ENCODE measurements at regions not wholly inside any gene's neighbourhood (a gene's known extent, or its start where the extent isn't known, plus 50 kb on each side); places are given as distances from the start of the nearest gene placed in this dataset.

DNA sequence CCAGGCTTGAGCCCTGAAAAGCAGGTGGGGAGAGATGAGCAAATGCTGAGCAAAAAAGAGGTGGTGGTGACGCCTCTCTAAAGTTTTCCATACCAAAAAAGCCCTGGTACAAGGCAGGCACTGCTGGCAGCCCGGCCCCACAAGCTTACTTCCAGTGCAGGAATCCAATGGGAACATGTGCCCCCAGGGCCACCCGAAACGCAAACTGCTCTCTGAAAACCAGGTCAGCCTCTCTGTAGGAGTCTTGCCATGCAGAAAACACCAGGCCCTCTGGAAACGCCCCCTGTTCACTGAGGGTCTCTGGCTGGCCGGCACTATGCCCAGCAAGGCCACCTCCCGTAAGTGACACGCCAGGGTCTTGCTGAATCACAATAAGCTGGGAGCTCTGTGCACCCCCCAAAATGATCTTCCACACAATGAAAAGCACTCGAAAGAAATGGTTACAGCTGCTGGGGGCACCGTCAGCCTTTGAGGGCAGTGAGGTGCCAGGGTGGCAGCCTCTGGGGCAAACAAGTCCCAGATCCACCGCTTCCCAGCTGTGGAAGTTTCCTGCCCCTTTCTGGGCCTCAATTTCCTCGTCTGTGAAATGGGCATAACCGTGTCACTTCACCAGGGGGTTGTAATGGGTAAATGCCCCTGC lies 170.5 kb downstream of the TOMM20 start (continued):
- no peak for TF ChIP-seq ZBTB49 (CRISPR knock-in tag; IDR thresholded peaks at IDR 0.05; ENCODE audit: borderline replicate concordance)
- TF ChIP-seq CBX1 (IDR thresholded peaks at IDR 0.05; ENCODE audit: low read depth): peak; percentile 45
- TF ChIP-seq ZNF263 (CRISPR knock-in tag; IDR thresholded peaks at IDR 0.05): no peak
- TF ChIP-seq, protein P1, sequence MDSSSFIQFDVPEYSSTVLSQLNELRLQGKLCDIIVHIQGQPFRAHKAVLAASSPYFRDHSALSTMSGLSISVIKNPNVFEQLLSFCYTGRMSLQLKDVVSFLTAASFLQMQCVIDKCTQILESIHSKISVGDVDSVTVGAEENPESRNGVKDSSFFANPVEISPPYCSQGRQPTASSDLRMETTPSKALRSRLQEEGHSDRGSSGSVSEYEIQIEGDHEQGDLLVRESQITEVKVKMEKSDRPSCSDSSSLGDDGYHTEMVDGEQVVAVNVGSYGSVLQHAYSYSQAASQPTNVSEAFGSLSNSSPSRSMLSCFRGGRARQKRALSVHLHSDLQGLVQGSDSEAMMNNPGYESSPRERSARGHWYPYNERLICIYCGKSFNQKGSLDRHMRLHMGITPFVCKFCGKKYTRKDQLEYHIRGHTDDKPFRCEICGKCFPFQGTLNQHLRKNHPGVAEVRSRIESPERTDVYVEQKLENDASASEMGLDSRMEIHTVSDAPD (CRISPR knock-in tag; IDR thresholded peaks at IDR 0.05): no peak; the same call in 1 of the 2 replicates
- peak; percentile 6; the same call in 1 of the 2 replicates for TF ChIP-seq TAF1 (CRISPR knock-in tag; IDR thresholded peaks at IDR 0.05)
- TF ChIP-seq, protein P2, sequence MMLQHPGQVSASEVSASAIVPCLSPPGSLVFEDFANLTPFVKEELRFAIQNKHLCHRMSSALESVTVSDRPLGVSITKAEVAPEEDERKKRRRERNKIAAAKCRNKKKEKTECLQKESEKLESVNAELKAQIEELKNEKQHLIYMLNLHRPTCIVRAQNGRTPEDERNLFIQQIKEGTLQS (CRISPR knock-in tag; IDR thresholded peaks at IDR 0.05): no peak
- TF ChIP-seq, protein P3, sequence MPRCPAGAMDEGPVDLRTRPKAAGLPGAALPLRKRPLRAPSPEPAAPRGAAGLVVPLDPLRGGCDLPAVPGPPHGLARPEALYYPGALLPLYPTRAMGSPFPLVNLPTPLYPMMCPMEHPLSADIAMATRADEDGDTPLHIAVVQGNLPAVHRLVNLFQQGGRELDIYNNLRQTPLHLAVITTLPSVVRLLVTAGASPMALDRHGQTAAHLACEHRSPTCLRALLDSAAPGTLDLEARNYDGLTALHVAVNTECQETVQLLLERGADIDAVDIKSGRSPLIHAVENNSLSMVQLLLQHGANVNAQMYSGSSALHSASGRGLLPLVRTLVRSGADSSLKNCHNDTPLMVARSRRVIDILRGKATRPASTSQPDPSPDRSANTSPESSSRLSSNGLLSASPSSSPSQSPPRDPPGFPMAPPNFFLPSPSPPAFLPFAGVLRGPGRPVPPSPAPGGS (CRISPR knock-in tag; IDR thresholded peaks at IDR 0.05): no peak
- TF ChIP-seq ATM (IDR thresholded peaks at IDR 0.05; ENCODE audit: borderline replicate concordance): no peak
- no peak for TF ChIP-seq RARG (CRISPR knock-in tag; IDR thresholded peaks at IDR 0.05; ENCODE audit: low read depth)
- no peak for TF ChIP-seq SMAD1 (CRISPR knock-in tag; IDR thresholded peaks at IDR 0.05; ENCODE audit: borderline replicate concordance, low read depth)
- TF ChIP-seq, protein P4, sequence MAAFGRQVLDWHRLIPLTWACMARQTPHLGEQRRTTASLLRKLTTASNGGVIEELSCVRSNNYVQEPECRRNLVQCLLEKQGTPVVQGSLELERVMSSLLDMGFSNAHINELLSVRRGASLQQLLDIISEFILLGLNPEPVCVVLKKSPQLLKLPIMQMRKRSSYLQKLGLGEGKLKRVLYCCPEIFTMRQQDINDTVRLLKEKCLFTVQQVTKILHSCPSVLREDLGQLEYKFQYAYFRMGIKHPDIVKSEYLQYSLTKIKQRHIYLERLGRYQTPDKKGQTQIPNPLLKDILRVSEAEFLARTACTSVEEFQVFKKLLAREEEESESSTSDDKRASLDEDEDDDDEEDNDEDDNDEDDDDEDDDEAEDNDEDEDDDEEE (CRISPR knock-in tag; IDR thresholded peaks at IDR 0.05): no peak
- no peak for TF ChIP-seq ZNF296 (CRISPR knock-in tag; conservative IDR thresholded peaks at IDR 0.05)
- TF ChIP-seq ZKSCAN1 (IDR thresholded peaks at IDR 0.05; ENCODE audit: low read length): no peak
- 0 out of 2 replicates have a peak, but pooled peaks have one; percentile 10 for TF ChIP-seq PITX1 (CRISPR knock-in tag; IDR thresholded peaks at IDR 0.05)
- TF ChIP-seq U2AF1 (optimal IDR thresholded peaks at IDR 0.05; ENCODE audit: low read depth, low read length): no peak
- TF ChIP-seq, protein P5, sequence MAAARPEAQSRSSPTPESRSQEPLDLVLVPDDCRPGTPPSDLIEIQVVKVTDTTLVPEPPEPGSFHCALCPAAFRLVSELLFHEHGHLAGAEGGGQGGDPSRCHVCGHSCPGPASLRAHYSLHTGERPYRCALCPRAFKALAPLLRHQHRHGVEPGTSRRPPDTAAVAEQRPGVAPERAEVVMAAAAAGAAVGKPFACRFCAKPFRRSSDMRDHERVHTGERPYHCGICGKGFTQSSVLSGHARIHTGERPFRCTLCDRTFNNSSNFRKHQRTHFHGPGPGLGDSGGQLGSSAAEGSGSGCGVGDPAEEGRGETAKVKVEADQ (CRISPR knock-in tag; IDR thresholded peaks at IDR 0.05; ENCODE audit: borderline replicate concordance): no peak
- no peak for TF ChIP-seq NCOR1 (IDR thresholded peaks at IDR 0.05; ENCODE audit: borderline replicate concordance, low read length)
- no peak for TF ChIP-seq MIER3 (CRISPR knock-in tag; IDR thresholded peaks at IDR 0.05; ENCODE audit: borderline replicate concordance)
- TF ChIP-seq, protein P6, sequence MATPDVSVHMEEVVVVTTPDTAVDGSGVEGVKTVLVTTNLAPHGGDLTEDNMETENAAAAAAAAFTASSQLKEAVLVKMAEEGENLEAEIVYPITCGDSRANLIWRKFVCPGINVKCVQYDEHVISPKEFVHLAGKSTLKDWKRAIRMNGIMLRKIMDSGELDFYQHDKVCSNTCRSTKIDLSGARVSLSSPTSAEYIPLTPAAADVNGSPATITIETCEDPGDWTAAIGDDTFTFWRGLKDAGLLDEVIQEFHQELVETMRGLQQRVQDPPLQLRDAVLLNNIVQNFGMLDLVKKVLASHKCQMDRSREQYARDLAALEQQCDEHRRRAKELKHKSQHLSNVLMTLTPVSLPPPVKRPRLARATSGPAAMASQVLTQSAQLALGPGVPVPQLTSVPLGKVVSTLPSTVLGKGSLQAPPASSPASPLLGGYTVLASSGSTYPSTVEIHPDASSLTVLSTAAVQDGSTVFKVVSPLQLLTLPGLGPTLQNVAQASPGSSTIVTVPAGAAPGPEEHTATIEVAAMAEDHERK (CRISPR knock-in tag; IDR thresholded peaks at IDR 0.05; ENCODE audit: low read depth): no peak
- no peak for TF ChIP-seq ZNF460 (CRISPR knock-in tag; IDR thresholded peaks at IDR 0.05; ENCODE audit: borderline replicate concordance)
- TF ChIP-seq ZNF207 (IDR thresholded peaks at IDR 0.05; ENCODE audit: borderline replicate concordance): no peak
- TF ChIP-seq MAF1 (CRISPR knock-in tag; IDR thresholded peaks at IDR 0.05; ENCODE audit: borderline replicate concordance): no peak
